ENCODE measurements at regions not wholly inside any gene's neighbourhood (a gene's known extent, or its start where the extent isn't known, plus 50 kb on each side); places are given as distances from the start of the nearest gene placed in this dataset.

DNA sequence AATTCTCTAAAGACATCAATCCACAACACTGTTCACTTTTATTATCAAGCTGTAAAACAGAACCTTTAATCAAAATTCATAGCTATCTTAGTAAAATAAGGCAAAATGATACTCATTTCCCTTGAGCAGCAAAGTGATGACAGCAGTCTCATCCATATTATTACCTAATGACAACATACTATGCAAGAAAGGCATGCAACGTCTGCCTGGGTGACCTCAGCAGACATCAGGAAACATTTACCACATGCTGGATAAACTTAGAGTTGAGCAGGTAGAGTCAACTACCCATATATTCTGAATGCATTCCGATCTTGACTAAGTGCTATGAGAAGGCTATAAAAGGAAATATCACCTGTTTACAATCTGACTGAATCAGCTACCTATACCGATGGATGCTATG is 145.1 kb downstream of the SIPA1L2 start:
- H3K36me3 Mint-ChIP-seq, result no peaks in the 10 kb centered on the region
- H3K9me3 Mint-ChIP-seq, result no peaks in the 10 kb centered on the region
- no peak overlapping the region for H3K27ac Mint-ChIP-seq

GRCh38 chr1:232483826-232484225 is 146.1 kb downstream of the SIPA1L2 start:
- Mint-ChIP-seq H3K4me3 (no peak overlapping the region), H3K36me3 (no peaks in the 10 kb centered on the region), H3K27me3 (no peaks in the 10 kb centered on the region), H3K4me1 (no peaks in the 10 kb centered on the region), H3K9me3 (no peaks in the 10 kb centered on the region), H3K27ac (no peak overlapping the region)
- no peak for ATAC-seq

More for the DNA sequence above, 145.1 kb downstream of the SIPA1L2 start:
- H3K4me3 Mint-ChIP-seq, result no peak overlapping the region
- H3K27me3 Mint-ChIP-seq, result no peaks in the 10 kb centered on the region
- no peak for ATAC-seq
- no peaks in the 10 kb centered on the region for H3K4me1 Mint-ChIP-seq

DNA sequence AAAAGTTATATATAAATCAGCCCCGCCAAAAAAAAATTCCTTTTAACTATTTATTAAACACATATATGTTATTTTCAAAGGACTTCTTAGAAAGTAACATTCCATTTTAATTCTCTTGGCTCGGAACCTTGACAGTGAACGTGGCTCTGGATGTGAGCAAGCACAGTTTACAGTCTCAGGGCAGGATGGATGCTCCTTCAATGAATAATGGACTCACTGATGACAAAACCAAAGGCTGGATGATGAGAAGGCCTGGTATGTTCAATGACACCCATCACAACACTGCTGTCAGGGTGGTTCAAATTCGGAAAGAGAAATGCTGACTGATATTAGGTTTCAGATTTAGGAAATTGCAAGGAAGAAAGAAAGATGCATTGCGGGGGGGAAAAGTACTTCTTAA is 148.8 kb downstream of the SIPA1L2 start:
- no peaks in the 10 kb centered on the region for H3K36me3 Mint-ChIP-seq
- no peak for ATAC-seq
- no peak overlapping the region for H3K4me3 Mint-ChIP-seq
- H3K4me1 Mint-ChIP-seq, result no peaks in the 10 kb centered on the region
- no peaks in the 10 kb centered on the region for H3K9me3 Mint-ChIP-seq
- H3K27me3 Mint-ChIP-seq, result peaks cover 6% of the 10 kb centered on the region
- no peak overlapping the region for H3K27ac Mint-ChIP-seq

DNA sequence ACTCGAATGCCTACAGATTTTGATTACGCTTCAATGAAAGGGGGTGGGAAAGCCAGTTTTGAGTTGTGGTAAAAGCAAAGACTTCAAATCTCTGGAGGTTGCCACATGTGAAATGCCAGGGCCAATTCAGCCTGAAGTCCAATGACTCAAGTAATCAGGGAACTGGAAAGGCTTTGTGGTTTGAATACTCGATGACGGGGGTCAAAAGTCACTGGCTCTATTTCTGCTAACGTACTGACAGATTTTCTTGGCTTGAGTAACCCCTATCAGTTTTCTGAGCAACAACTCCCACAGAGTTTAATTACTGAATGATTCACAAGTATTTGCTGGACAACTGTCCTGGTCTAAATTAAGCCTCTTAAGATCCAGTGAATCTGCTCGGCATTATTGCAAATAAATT is 152.2 kb downstream of the SIPA1L2 start:
- Mint-ChIP-seq H3K27me3 (peaks cover 7% of the 10 kb centered on the region), H3K4me3 (no peak overlapping the region), H3K9me3 (no peaks in the 10 kb centered on the region), H3K27ac (no peak overlapping the region), H3K4me1 (no peaks in the 10 kb centered on the region), H3K36me3 (no peaks in the 10 kb centered on the region)
- no peak for ATAC-seq

DNA sequence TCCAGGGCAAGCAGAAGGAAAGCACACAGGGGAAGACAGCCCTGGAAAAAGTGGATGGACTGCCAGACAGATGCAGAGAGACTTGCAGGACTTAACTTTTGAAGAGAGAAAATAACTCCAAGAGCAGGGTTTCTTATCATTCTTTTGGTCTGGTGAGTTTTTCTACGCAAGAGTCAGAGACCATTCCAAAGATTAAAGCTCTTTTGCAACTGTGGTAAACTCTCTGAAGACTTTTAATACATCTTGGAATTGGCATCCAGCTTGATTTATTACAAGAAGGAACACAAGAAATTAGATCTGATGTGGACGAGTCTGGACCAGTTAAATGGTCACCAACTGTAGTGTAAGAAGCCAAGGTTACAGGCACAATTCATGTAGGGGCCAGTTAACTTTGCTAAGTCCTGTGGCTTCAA is 153.4 kb downstream of the SIPA1L2 start:
- Mint-ChIP-seq H3K4me3 (no peak overlapping the region), H3K36me3 (no peaks in the 10 kb centered on the region), H3K9me3 (no peaks in the 10 kb centered on the region), H3K4me1 (no peaks in the 10 kb centered on the region), H3K27ac (no peak overlapping the region), H3K27me3 (peaks cover 7% of the 10 kb centered on the region)
- no peak for ATAC-seq

GRCh38 chr1:232474826-232475225 is 155.1 kb downstream of the SIPA1L2 start:
- Mint-ChIP-seq H3K9me3 (no peaks in the 10 kb centered on the region), H3K4me1 (no peaks in the 10 kb centered on the region), H3K36me3 (no peaks in the 10 kb centered on the region), H3K4me3 (no peak overlapping the region), H3K27ac (no peak overlapping the region), H3K27me3 (peaks cover 7% of the 10 kb centered on the region)
- no peak for ATAC-seq

- Mint-ChIP-seq H3K27me3 (peaks cover 7% of the 10 kb centered on the region), H3K9me3 (no peaks in the 10 kb centered on the region), H3K36me3 (no peaks in the 10 kb centered on the region), H3K4me3 (no peak overlapping the region), H3K4me1 (no peaks in the 10 kb centered on the region), H3K27ac (no peak overlapping the region)
- ATAC-seq, result no peak
These were observed 156.0 kb downstream of the SIPA1L2 start for GRCh38 chr1:232473900-232474299.

GRCh38 chr1:232473324-232473723 is 156.6 kb downstream of the SIPA1L2 start:
- no peaks in the 10 kb centered on the region for H3K9me3 Mint-ChIP-seq
- no peak for ATAC-seq
- no peaks in the 10 kb centered on the region for H3K4me1 Mint-ChIP-seq
- peaks cover 7% of the 10 kb centered on the region for H3K27me3 Mint-ChIP-seq
- no peak overlapping the region for H3K27ac Mint-ChIP-seq
- H3K4me3 Mint-ChIP-seq, result no peak overlapping the region
- no peaks in the 10 kb centered on the region for H3K36me3 Mint-ChIP-seq

- H3K4me3 Mint-ChIP-seq, result no peak overlapping the region
- ATAC-seq, result no peak
These were observed 157.4 kb downstream of the SIPA1L2 start for GRCh38 chr1:232472485-232473041.

DNA sequence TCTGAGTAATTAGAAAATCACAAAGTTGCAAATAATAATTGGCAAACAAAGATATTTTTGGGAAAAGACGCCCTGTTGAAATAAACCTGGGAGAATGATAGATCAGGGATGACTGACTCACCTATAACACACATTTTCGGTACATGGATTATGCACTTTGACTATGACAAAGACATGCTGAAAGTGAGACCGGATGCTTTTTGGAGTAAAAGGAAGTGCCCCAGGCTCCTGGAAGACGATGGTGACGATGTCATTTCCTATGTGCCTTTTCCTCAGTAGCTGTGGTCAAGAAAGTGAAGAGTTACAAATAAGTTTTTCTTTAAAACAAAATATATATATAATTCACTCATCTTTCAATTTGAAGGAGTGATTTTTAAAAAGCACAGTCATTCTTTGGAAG is 158.7 kb downstream of the SIPA1L2 start:
- ATAC-seq, result no peak
- Mint-ChIP-seq H3K27me3 (peaks cover 3% of the 10 kb centered on the region), H3K4me3 (no peak overlapping the region), H3K36me3 (no peaks in the 10 kb centered on the region), H3K27ac (no peak overlapping the region), H3K9me3 (no peaks in the 10 kb centered on the region), H3K4me1 (no peaks in the 10 kb centered on the region)

More at GRCh38 chr1:232472485-232473041, 157.4 kb downstream of the SIPA1L2 start:
- no peaks in the 10 kb centered on the region for H3K36me3 Mint-ChIP-seq
- H3K27ac Mint-ChIP-seq, result no peak overlapping the region
- no peaks in the 10 kb centered on the region for H3K4me1 Mint-ChIP-seq
- peaks cover 7% of the 10 kb centered on the region for H3K27me3 Mint-ChIP-seq
- H3K9me3 Mint-ChIP-seq, result no peaks in the 10 kb centered on the region

DNA sequence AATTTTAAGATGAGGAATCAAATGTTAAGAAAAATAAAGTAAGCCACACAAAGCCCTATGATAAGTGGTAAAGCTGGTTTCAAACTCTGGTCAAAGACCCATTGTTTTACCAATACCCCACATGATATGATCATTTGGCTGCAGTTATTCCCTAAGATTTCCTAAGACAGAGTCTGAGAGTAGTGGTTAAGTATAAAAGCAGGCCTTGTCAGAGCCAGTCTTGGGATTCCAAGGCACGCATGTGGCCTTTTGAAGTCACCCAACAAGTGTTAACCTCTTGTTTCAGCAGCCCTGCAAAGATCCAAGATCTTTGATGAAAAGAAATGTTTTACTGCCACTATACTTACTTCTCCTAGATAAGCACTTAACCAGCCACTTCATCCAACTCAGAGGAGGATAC is 159.2 kb downstream of the SIPA1L2 start:
- no peaks in the 10 kb centered on the region for H3K36me3 Mint-ChIP-seq
- H3K27me3 Mint-ChIP-seq, result no peaks in the 10 kb centered on the region
- no peak overlapping the region for H3K4me3 Mint-ChIP-seq
- H3K27ac Mint-ChIP-seq, result no peak overlapping the region
- ATAC-seq, result no peak
- no peaks in the 10 kb centered on the region for H3K4me1 Mint-ChIP-seq
- H3K9me3 Mint-ChIP-seq, result no peaks in the 10 kb centered on the region

- Mint-ChIP-seq H3K36me3 (no peaks in the 10 kb centered on the region), H3K4me3 (no peak overlapping the region), H3K4me1 (no peaks in the 10 kb centered on the region), H3K9me3 (no peaks in the 10 kb centered on the region), H3K27ac (no peak overlapping the region), H3K27me3 (no peaks in the 10 kb centered on the region)
- no peak for ATAC-seq
These were observed 161.7 kb downstream of the SIPA1L2 start for GRCh38 chr1:232468249-232468648.

GRCh38 chr1:232467073-232467760 is 162.7 kb downstream of the SIPA1L2 start:
- no peak for ATAC-seq
- Mint-ChIP-seq H3K4me3 (no peak overlapping the region), H3K36me3 (no peaks in the 10 kb centered on the region), H3K9me3 (no peaks in the 10 kb centered on the region), H3K27ac (no peak overlapping the region), H3K4me1 (no peaks in the 10 kb centered on the region), H3K27me3 (no peaks in the 10 kb centered on the region)

GRCh38 chr1:232464325-232464724 is 165.6 kb downstream of the SIPA1L2 start:
- ATAC-seq, result no peak
- no peaks in the 10 kb centered on the region for H3K36me3 Mint-ChIP-seq
- H3K27ac Mint-ChIP-seq, result no peak overlapping the region
- no peaks in the 10 kb centered on the region for H3K9me3 Mint-ChIP-seq
- H3K4me3 Mint-ChIP-seq, result no peak overlapping the region
- H3K4me1 Mint-ChIP-seq, result no peaks in the 10 kb centered on the region
- H3K27me3 Mint-ChIP-seq, result no peaks in the 10 kb centered on the region

DNA sequence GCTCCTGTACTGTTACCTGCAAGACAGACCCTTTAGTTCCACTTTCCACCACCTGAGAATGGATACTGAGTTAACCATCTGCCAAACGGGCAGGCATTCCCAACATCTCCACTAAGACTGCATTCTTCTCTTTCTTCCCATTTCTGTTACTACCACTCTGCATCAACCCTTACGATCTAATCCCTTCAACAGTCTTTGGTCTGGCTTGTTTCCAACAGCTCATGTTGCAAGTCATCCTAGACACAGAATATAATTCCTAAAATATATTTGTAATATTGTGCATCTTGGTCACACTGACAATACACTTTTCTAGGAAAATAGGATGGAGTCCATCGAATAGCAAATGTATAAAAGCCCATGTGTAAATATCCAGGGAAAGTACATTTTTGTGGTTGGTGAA is 166.7 kb downstream of the SIPA1L2 start:
- Mint-ChIP-seq H3K27ac (no peak overlapping the region), H3K4me1 (no peaks in the 10 kb centered on the region), H3K9me3 (no peaks in the 10 kb centered on the region), H3K4me3 (no peak overlapping the region), H3K36me3 (no peaks in the 10 kb centered on the region), H3K27me3 (no peaks in the 10 kb centered on the region)
- ATAC-seq, result no peak

DNA sequence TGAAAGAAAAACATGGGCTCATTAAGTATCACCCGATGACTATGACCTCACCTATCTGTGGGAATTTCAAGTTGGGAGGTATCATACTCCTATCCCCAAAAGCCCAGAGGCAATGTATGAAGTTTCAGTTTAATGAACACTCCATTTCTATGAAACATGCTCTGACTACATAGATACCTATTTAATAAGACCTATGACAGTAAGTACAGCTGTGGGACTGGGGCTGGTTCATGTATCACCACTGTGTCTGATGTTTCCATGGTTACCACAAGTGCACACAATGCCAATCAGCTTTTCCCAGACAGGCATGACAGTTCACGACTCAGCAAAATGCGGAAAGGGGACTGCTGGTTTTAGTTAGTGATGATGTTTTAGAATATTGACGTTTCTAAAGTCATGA is 167.7 kb downstream of the SIPA1L2 start:
- H3K4me3 Mint-ChIP-seq, result no peak overlapping the region
- H3K9me3 Mint-ChIP-seq, result no peaks in the 10 kb centered on the region
- ATAC-seq, result no peak
- H3K27me3 Mint-ChIP-seq, result no peaks in the 10 kb centered on the region
- no peak overlapping the region for H3K27ac Mint-ChIP-seq
- no peaks in the 10 kb centered on the region for H3K36me3 Mint-ChIP-seq
- no peaks in the 10 kb centered on the region for H3K4me1 Mint-ChIP-seq

All from stimulated activated memory B cell treated with anti-CD40 and anti-IgM and Interleukin-4, amounts not matched to agents 10 μg/mL and 1 μg/mL and 100 μg/mL, for 72 hours (primary cell).